Loucy (cell line): ENCODE measurements at regions not wholly inside any gene's neighbourhood (a gene's known extent, or its start where the extent isn't known, plus 50 kb on each side); places are given as distances from the start of the nearest gene placed in this dataset.

Source experiments
- CTCF ChIP-seq: fragments of 200-600 bp; sonication (generic); conservative IDR thresholded peaks from 2 replicates; pipeline ENCODE4 v1.5.1; 2014; ENCODE audit warnings: mild to moderate bottlenecking, antibody characterized with exemption, low read length
- EZH2phosphoT487 ChIP-seq: fragments of 200-600 bp; IDR thresholded peaks from 2 replicates; pipeline ENCODE4 v1.6.1; 2018; ENCODE audit warnings: antibody characterized with exemption, mild to moderate bottlenecking, moderate library complexity, borderline replicate concordance

GRCh38 chr5:98217138-98217537, 556.3 kb upstream of the RGMB start:
- no peak for TF ChIP-seq CTCF
- no peak for TF ChIP-seq EZH2phosphoT487
